ENCODE measurements at regions not wholly inside any gene's neighbourhood (a gene's known extent, or its start where the extent isn't known, plus 50 kb on each side); places are given as distances from the start of the nearest gene placed in this dataset.
"Not testable (repeated sequence)": the region's sequence is repeated elsewhere in the genome, so short reads cannot be mapped to it uniquely, and the experiment has no call there.

DNA sequence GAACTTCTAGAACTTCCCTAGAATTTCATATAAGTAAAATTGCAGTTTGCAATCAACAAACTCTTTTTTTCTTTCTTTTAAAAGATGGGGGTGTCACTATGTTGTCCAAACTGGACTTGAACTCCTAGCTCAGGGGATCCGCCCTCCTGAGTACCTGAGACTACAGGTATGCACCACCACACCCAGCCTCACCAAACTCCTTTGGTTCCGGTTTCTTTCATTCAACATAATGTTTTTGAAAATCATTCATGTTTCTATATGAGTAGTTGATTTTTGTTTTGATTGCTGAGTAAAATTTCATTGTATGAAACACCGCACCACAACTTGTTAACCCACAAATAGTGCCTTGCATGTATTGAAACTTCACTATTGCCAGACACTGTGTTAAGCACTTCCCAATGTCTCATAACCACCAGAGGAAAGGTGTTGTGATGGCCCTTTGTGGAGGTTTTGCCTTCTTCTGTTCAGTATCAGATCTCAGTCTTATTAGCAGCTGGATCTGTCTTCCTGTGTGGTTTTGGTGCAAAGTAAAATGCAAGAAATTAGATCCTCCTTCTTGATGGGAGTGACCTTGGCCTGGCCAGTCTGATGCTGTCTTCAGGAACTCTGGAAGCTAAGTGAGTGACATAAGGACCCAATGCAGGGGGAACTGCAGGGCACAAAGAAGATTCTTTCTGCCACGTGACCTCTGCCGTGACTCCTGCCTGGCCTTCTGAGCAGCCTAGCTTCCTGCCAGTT lies 78.8 kb upstream of the UBE2E1 start:
- Histone ChIP-seq H3K4me3 (ENCODE audit: low read depth, low read length) (no peak overlapping the region), H3K9me3 (ENCODE audit: control insufficient read depth, insufficient read depth, low read length) (no peaks in the 10 kb centered on the region), H3K27ac (ENCODE audit: low read depth, low read length) (no peak overlapping the region), H3K27me3 (ENCODE audit: control insufficient read depth, insufficient read depth, low read length) (no peaks in the 10 kb centered on the region)
- CTCF ChIA-PET = interaction anchor here (0.6 to 0.8 kb wide), 4 partner anchors 9 to 398 kb away, joined by 3 to 7 read pairs (median 4); no protein-coding TSS in a partner anchor
- DNase-seq (ENCODE audit: low read depth, low spot score) = no peak
- POLR2A ChIA-PET = no interaction called here
- TF ChIP-seq, protein P1, sequence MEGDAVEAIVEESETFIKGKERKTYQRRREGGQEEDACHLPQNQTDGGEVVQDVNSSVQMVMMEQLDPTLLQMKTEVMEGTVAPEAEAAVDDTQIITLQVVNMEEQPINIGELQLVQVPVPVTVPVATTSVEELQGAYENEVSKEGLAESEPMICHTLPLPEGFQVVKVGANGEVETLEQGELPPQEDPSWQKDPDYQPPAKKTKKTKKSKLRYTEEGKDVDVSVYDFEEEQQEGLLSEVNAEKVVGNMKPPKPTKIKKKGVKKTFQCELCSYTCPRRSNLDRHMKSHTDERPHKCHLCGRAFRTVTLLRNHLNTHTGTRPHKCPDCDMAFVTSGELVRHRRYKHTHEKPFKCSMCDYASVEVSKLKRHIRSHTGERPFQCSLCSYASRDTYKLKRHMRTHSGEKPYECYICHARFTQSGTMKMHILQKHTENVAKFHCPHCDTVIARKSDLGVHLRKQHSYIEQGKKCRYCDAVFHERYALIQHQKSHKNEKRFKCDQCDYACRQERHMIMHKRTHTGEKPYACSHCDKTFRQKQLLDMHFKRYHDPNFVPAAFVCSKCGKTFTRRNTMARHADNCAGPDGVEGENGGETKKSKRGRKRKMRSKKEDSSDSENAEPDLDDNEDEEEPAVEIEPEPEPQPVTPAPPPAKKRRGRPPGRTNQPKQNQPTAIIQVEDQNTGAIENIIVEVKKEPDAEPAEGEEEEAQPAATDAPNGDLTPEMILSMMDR (IDR thresholded peaks at IDR 0.05; ENCODE audit: low read depth, low read length) = no peak

DNA sequence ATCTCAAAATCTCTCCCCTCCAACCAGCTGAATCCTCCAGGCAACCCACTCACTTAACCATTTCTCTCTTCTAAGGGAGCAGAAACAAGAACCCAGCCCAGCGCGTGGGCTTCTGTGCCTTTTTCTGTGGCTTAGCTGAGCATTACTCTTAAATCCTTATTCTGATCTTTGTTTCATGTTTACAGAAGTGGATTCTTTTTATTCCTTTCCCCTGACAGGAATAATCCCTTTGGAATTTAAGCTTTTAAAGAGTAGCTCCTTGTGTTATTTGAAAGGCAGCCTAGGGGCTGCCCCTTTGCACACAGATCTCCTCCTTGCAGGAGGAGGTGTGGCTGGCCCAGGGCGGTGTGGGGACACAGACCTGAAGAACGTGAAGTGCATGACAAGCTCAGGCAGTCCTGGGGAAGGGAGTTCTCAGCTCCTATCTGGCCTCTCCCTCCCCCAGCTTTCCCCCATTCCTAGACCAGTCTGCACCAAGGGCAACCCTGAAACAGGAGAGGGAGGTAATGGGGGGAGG lies 77.1 kb upstream of the UBE2E1 start:
- Histone ChIP-seq H3K4me3 (ENCODE audit: low read depth, low read length) (no peak overlapping the region), H3K9me3 (ENCODE audit: control insufficient read depth, insufficient read depth, low read length) (no peaks in the 10 kb centered on the region), H3K27me3 (ENCODE audit: control insufficient read depth, insufficient read depth, low read length) (no peaks in the 10 kb centered on the region), H3K27ac (ENCODE audit: low read depth, low read length) (no peak overlapping the region)
- no peak for DNase-seq (ENCODE audit: low read depth, low spot score)
- TF ChIP-seq, protein P1 (IDR thresholded peaks at IDR 0.05; ENCODE audit: low read depth, low read length) = no peak
- POLR2A ChIA-PET = interaction anchor here (0.9 to 1.1 kb wide), 7 partner anchors 10 to 218 kb away, joined by 3 to 5 read pairs (median 4); partner anchors contain the start of genes NKIRAS1 and RPL15
- CTCF ChIA-PET = interaction anchor here (0.9 kb wide), 1 partner anchor 38 kb away, joined by 3 read pairs; no protein-coding TSS in a partner anchor

DNA sequence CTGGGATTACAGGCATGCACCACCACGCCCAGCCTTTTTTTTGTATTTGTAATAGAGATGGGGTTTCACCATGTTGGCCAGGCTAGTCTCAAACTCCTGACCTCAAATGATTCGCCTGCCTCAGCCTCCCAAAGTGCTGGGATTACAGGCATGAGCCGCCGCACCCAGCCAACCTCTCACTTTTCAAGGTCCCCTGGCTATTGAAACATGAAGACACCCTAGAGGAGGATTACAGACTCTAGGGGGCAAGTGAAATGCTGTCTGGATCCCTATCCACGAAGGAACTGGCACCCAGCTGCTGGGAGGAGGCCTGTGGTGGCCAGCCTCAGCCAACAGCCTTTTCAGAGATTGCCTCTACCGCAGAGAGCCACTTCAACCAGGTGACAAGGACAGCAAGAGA lies 76.4 kb upstream of the UBE2E1 start:
- DNase-seq (ENCODE audit: low read depth, low spot score); CTCF ChIA-PET; H3K27ac ChIP-seq (ENCODE audit: low read depth, low read length); H3K4me3 ChIP-seq (ENCODE audit: low read depth, low read length); H3K9me3 ChIP-seq (ENCODE audit: control insufficient read depth, insufficient read depth, low read length); H3K27me3 ChIP-seq (ENCODE audit: control insufficient read depth, insufficient read depth, low read length): not testable (repeated sequence)
- POLR2A ChIA-PET = interaction anchor here (0.9 to 1.1 kb wide), 3 partner anchors 19 to 195 kb away, joined by 4 to 5 read pairs (median 4); partner anchors contain the start of genes NKIRAS1 and RPL15

DNA sequence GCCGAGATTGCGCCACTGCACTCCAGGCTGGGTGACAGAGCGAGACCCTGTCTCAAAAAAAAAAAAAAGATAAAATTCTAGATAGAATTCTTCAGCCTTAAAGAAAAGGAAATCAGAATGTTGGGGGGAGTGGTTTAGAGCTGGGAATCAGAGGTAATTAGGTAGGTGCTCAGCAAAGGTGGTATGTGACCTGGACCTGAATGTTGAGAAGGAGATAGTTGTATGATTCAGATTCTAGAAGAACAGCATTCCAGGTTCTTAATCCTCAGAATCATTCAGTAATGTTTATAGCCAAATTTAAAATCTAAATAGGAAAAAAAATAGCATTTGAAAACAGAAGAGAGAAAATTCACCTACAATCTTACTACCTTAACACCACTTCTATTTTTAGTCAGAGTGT lies 71.3 kb upstream of the UBE2E1 start:
- ChIA-PET CTCF (no interaction called here), POLR2A (interaction anchor here (0.7 kb wide), 1 partner anchor 21 kb away, joined by 4 read pairs; no protein-coding TSS in a partner anchor)
- no peaks in the 10 kb centered on the region for H3K27me3 ChIP-seq (ENCODE audit: control insufficient read depth, insufficient read depth, low read length)
- TF ChIP-seq, protein P1 (IDR thresholded peaks at IDR 0.05; ENCODE audit: low read depth, low read length) = no peak
- DNase-seq (ENCODE audit: low read depth, low spot score) = no peak
- no peak overlapping the region for H3K27ac ChIP-seq (ENCODE audit: low read depth, low read length)
- H3K9me3 ChIP-seq (ENCODE audit: control insufficient read depth, insufficient read depth, low read length) = no peaks in the 10 kb centered on the region
- H3K4me3 ChIP-seq (ENCODE audit: low read depth, low read length) = no peak overlapping the region

DNA sequence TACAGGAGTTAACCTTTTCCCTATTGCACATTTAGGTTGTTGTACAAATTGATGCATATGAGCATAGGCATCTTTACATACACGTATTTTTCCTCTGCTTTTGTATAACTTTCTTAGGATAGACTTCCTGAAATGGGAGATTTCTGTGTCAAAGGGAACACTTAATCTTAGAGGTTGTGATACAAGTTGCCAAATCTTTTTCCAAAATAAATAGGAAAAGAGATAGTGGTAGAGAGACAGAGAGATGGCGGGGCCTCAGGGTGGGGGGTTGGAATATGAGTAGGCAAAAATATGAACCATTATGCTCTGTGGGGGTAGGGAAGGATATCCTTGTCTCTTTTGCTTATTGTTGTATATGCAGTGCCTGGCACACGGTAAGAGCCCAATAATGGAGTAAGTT lies 70.7 kb upstream of the UBE2E1 start:
- H3K9me3 ChIP-seq (ENCODE audit: control insufficient read depth, insufficient read depth, low read length) = no peaks in the 10 kb centered on the region
- H3K4me3 ChIP-seq (ENCODE audit: low read depth, low read length) = no peak overlapping the region
- TF ChIP-seq, protein P1 (IDR thresholded peaks at IDR 0.05; ENCODE audit: low read depth, low read length) = no peak
- no peaks in the 10 kb centered on the region for H3K27me3 ChIP-seq (ENCODE audit: control insufficient read depth, insufficient read depth, low read length)
- H3K27ac ChIP-seq (ENCODE audit: low read depth, low read length) = no peak overlapping the region
- ChIA-PET POLR2A (interaction anchor here (0.5 to 0.7 kb wide), 2 partner anchors 22 to 29 kb away, joined by 4 read pairs; no protein-coding TSS in a partner anchor), CTCF (no interaction called here)
- no peak for DNase-seq (ENCODE audit: low read depth, low spot score)

All from AG04450 (cell line).